GM19099 (cell line): ENCODE measurements at regions not wholly inside any gene's neighbourhood (a gene's known extent, or its start where the extent isn't known, plus 50 kb on each side); places are given as distances from the start of the nearest gene placed in this dataset.

ENCODE experiments used
- POLR2A ChIP-seq: IDR thresholded peaks from 3 replicates; pipeline ENCODE4 v1.6.1; 2011; ENCODE audit warnings: low read depth; ENCODE audit not compliant: insufficient read length; ENCODE audit errors: extremely low read depth

DNA sequence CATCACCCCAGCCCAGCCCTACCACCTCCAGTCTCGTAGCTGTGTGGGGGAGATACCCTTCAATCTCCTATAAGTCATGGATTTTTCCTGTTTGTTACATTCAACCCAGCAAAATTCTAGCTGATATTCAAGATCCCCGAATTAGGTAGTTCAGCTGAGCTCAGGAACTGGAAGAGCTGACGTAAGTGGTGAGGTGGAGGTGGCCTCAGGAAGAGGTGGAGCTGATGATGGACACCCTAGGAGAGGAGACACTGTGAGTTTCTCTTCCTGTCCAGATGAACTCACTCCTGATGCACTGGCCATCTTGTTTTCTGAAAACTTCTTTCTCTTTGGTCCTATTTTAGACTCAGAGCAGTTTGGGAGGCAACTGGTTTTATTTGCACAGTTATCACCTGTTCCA, 90.5 kb upstream of the PITRM1 start:
- TF ChIP-seq POLR2A, result no peak

DNA sequence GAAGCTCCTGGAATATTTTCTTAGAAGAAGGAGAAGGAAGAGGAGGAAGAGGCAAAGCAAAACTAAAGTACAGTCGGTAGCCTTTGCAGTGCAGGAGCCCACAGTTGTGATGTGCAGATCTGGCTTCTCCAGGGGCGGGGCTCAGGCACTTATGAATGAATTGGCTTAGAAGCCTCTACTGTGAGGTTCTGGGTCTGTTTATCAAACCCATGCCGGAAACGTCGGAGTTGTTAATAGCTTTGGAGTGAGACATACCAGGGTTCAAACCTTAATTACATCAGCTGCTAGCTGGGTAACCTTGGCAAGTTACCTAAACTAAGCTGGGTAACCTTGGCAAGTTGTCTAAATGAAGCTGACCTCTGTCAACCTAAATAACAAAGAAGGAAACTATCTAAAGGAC, 89.3 kb upstream of the PITRM1 start:
- TF ChIP-seq POLR2A, result no peak

DNA sequence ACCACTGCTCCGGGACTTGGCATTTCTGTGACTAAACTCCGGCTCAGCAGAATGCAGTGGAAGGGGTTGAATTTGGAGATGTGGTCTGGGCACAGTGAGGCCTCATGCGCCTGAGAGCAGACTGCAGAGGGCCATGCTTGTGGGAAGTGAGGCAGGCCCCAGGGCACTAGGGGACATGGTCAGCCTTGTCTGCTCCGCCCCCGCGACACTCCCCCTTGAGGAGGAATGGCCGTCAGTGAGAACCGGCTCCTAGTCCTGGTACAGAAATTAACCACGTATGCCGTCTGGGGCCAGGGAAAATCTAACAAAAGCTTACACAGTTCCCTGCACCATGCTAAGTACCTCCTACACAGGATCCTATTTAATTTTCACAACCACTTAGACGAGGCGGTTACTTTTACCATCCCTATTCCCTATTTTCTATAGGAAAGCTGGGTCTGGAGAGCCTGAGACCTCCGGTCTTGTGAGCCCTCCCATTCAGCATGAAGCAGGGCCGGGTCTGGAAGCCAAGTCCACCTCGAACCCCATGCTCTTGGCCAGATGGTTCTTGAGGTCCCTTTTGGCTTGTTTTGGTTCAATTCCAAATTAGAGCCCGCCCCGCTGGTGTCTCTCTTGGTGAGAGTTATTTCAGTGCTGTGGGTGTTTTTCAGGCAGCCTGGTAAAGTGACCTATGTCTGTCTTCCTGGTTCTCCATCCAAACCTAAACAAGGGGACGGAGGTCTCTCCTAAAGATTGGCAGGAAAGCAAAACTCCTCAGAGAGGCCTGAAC, 87.7 kb upstream of the PITRM1 start:
- TF ChIP-seq POLR2A, result no peak

DNA sequence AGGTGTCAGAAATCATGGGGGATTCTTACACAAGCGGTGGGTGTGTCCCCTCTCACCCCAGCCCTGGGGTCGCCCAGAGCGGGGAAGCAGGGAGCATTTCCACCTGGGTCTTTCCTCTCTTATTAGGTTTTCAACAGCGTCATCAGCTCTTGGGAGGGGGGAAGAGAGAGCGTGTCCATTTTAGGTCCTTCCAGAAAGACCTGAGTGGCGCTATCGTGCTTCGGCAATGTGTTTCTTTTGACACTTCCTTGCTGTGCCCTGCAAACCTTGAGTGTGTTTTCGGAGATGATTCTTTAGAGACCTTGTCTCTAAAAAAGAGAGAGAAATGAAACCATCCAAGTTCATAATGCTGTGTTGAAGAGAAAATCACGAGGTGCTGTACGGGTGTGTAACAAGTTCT, 86.9 kb upstream of the PITRM1 start:
- TF ChIP-seq POLR2A, result no peak

DNA sequence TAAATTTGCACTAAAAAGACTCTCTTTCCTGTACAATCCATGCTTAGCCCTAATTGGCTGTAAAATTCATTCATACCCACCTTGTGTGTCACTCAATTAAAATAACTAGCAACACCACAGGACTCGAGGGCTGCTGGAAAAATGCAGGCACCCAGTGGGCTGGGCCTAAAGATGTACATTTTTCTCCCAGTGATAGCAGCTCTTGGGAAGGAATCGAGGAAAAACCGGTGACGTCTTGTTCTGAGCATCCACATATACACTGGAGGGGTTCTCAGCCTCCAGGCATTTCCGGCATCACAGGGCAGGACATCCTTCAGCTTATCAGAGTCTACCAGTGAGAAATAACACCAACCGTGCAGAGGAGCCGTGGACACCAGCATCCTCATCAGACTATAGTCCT, 85.8 kb upstream of the PITRM1 start:
- no peak for TF ChIP-seq POLR2A

DNA sequence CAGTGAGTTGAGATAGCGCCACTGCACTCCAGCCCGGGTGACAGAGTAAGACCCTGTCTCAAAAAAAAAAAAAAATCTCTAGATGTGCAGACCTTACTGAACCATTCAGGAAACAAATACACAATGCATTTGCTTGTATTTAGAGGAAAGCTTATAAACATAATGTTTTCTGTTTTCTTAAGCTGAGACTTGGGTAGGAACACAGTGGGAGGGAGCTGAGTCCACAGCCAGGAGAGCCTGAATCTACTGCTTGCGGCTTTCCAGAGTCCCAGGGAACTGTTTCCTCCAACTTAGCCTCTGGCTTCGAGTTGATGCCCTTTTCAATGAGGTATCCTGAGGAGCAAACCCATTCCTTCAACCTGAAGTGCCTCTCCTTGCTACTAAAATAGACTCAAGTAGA, 83.0 kb upstream of the PITRM1 start:
- no peak for TF ChIP-seq POLR2A

DNA sequence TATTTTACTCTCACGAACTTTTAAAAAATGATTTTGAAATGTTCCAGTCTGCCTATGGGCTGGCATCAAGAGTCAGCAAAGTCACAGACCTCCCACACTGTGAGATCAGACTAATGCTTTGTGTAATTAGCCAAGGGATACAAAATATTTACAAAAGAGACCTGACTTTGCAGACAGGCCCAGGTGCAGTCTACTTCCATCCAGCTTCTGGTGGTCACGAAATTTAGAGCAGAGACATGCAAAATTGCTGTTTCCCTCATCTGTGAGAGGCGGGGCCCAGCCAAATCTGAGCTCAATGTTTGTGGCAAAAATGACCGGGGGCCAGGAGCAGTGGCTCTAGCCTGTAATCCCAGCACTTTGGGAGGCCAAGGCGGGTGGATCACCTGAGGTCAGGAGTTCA, 82.5 kb upstream of the PITRM1 start:
- no peak for TF ChIP-seq POLR2A

DNA sequence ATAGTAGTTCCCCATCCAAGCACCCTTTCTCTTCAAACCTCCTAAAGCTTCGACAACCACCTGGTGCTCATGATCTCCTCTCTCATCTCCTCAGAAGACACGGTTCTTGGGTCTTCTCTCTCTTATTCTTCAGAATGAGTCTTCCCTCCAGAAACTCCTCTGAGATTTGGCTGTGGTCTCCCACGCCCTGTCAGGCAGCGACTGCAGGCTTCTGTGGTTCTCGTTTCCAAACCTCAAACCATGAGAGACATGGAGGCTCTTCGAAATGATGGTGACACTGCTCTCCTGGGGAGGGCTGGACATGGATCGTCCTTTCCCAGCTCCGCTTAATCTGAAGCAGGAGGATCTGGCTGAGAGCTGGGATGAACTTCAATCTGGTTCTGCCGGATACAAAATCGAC, 78.6 kb upstream of the PITRM1 start:
- TF ChIP-seq POLR2A, result no peak

DNA sequence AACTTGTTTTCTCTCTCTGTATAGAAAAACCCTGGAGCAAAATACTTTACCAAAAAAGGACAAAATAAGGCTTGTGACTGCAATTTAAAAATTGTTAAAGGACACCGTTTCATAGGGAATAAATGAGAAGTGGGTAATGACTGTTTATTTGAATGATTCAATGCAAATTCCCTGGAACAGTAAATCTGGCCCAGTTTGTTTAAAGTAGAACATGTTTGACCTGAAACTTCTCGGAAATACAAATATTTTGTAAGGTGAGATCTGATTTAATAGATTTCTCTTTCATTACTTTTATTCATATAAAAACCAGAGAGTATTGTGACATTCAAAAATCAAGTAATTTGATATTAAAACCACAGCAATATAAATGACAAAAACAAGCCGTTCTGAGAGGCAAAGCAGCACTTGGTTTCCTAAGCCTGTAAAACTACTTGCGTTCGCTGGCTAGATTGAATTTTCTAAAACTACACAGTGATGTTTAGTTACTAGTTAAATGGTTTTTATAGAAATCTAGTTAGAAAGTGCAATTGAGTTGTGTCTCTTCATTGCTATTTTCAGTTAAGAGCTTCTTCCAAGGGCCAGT, 76.8 kb upstream of the PITRM1 start:
- TF ChIP-seq POLR2A, result no peak

DNA sequence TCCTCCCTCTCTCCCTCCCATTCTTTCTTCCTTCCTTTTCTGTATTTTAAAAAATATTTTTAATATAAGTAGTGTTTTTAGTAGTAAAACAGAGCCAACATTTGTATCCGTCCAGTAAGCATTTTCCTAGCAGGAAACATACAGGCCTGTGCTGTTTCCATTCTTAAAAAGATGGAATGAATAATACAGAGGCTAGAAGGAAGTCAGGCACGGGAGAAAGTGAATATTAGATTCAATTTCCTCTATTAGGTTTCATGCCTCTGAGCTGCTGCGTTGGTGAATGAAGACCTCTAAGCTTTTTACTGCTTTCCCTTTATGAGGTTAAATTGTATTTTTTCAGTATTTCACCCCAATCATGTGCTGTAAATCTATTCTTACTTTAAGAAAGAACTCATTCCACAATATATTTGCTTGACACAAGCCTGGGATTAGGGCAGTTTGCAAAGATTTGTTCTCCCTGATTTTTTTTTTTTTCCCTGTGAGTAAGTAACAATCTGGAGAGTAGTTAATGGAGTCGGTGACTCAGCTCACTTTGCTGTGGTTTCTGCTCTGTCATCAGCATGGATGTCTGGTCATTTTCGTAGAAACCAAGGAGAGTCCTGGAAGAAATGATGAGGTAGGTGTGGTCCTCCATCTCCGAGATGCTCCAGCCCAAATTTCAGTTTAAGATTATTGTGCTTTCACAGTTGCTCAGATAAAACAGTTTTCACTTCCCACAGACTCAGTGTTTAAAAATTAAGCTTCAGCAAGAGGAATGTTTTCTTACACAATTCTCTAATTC, 76.1 kb upstream of the PITRM1 start:
- TF ChIP-seq POLR2A, result no peak

DNA sequence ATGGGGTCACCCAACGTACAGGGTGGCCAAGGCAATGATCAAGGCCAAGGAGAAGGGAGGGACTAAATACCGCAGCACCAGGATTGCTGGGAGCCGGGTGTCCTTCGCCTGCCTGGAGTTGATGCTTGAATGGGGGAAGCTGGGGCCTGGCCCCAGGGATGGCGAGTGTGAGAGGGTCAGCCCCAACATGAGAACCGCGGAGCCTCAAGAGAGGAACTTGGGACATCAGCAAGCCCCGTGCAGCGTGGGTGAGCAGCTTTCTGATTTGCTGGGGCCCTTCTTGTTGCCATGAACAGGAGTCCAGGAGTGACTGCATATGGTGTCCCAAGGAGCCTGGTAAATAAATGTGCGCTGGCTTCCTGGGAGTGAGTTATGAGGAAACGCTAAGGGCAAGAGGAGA, 72.8 kb upstream of the PITRM1 start:
- TF ChIP-seq POLR2A, result no peak

DNA sequence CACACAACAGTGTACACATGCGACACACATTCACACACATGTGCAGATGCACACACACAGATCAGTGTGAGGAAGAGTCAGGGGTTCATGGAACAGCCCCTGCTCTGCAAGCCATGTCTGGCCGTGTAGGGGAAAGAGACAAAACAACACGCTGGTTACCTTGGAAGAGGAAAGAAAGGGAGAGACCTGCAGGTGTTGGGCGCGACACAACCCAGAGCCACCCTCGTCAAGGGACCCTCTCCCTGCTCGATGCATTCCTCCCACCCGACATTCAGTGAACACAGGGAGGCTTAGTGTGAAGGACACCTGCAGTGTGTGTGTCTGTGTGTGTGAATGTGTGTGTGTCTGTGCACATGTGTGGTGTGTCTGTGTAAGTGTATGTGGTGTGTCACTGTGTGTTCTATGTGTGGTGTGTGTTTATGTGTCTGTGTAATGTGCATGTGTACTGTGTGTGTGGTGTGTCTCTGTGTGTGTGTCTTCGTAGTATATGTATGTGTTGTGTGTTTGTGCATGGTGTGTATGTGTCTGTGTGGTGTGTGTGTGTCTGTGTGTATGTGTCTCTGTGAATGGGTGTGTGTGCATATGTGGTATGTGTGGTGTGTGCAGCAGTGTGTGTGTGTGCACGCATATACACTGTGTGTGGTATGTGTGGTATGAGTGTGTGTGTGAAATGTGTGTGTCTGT, 69.5 kb upstream of the PITRM1 start:
- TF ChIP-seq POLR2A, result no peak

DNA sequence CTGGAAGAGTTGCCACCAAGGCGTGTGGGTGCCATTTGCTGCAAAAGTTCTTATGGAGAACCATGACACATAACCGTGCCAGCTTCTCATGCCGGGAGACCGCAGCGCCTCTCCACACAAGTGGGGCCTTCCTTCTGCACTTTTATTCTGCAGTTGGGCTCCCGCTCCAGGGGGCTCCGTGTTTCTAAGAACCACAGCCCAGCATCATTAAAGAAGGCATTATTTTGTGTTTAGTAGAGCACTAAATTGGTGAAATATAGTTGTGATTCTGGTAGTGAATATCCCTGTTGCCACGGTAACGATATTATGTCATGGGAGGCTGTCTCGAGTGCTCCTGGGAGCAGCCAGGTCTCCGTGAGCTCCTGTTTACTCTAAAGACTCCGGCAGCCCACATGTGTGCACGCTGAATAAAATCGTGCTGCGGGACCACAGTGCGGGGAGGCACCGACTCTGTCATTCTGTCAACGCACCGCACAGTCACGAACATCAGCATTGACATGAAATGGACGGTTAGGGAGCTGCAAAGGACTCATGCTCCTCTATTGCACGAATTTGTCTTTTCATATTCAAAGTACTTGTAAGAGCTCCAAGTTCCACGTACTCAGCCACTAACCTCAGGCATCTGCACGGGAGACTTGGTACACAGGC, 68.8 kb upstream of the PITRM1 start:
- no peak for TF ChIP-seq POLR2A

DNA sequence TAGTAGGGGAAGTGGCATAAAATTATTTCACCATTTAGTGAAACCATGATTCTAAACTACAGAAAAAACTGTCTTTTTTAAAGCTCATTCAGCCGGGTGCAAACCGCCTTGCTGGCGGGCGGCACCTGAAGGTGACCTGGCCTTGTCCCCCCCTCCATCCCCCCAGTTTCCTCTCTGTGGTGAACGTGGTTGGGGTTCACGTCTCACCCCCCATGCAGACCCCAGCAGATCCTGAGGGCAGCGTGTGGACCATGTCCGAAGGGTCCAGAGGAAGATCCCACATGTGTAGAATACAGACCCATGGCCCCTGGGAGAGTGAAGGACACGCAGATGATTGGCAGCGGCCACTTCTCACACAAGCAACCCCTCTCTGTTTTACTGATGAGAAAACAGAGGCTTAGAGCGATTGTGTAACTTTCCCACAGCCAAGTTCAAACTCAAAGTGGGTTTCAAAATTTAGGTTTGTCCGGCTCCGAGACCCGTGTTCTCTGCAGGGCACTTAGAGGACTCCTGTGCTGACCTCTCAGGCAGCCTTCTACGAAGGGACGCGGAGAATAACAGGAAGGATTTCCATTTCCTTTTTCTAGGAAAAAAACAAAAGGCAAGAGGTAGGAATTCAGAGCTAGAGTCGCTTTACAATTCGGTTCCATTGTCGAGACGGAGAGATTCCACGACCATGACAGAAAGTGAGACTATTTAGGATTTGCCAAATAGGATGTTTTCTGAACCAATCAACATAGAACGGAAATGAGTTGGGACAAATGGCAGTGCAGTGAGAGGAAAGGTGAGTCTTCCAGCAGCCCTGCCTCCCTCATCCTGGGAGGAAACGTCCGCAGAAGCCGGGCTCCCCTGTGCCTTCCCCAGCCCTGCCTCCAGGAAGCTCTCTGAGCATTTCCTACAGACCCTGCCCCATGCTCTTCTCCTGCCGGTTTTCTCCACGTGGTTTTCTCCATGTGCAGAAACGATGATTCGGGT, 67.6 kb upstream of the PITRM1 start:
- TF ChIP-seq POLR2A, result no peak
